Heart right ventricle (tissue), 16 donors: ENCODE measurements at regions not wholly inside any gene's neighbourhood (a gene's known extent, or its start where the extent isn't known, plus 50 kb on each side); places are given as distances from the start of the nearest gene placed in this dataset.

ENCODE experiments used
- ATAC-seq, 8 donors: fragments of 200-7000 bp; cut with Tn5 transposase; one replicate each; pipeline ENCODE4 v1.9.1; 2020; ENCODE audit warnings: mild to moderate bottlenecking in 8 of 8, moderate library complexity in 8 of 8, moderate number of reproducible peaks in 1 of 8
- DNase-seq, 2 donors: peaks; one replicate each; pipeline ENCODE4 v3.0.0-alpha.2; 2020
- H3K27ac ChIP-seq, 10 donors: fragments of 200-600 bp; sonication (generic) in 2 of 10; one replicate each; pipeline versions ENCODE4 v1.5.0 to v1.8.0; 2020 to 2022; ENCODE audit warnings: mild to moderate bottlenecking in 3 of 10
- H3K27me3 ChIP-seq, 7 donors: fragments of 200-600 bp; one replicate each; pipeline ENCODE4 v1.8.0; 2021 to 2022; ENCODE audit warnings: mild to moderate bottlenecking in 2 of 7
- H3K36me3 ChIP-seq, 9 donors: fragments of 200-600 bp; sonication (generic) in 1 of 9; one replicate each; pipeline versions ENCODE4 v1.5.0 to v1.8.0; 2020 to 2022; ENCODE audit warnings: mild to moderate bottlenecking in 2 of 9
- H3K4me1 ChIP-seq, 9 donors: fragments of 200-600 bp; sonication (generic) in 1 of 9; one replicate each; pipeline versions ENCODE4 v1.5.0 to v1.8.0; 2020 to 2022; ENCODE audit warnings: mild to moderate bottlenecking in 4 of 9
- H3K4me3 ChIP-seq, 10 donors: fragments of 200-600 bp; sonication (generic) in 2 of 10; one replicate each; pipeline versions ENCODE4 v1.5.0 to v1.8.0; 2020 to 2022; ENCODE audit warnings: mild to moderate bottlenecking in 7 of 10, moderate library complexity in 2 of 10
- H3K9me3 ChIP-seq, 11 donors: fragments of 200-600 bp in 10 of 11; sonication (generic) in 2 of 11; one replicate each; pipeline versions ENCODE4 v1.5.0 to v1.8.0; 2013 to 2022; ENCODE audit warnings: mild to moderate bottlenecking in 2 of 11, control low read depth in 1 of 11, moderate library complexity in 1 of 11
- WGBS, 2 donors: extraction: QIAGEN DNeasy Blood & Tissue Kit; methylation state at CpG; one replicate each; pipeline ENCODE4 v1.1.7; 2013; ENCODE audit warnings: inconsistent platforms in 1 of 2; 5-methylcytosine and 5-hydroxymethylcytosine counted together
- intact Hi-C, 10 donors: fragments of 100-400 bp; cut with DNase I; formaldehyde crosslinking; loops; one replicate each; pipeline versions ENCODE4 v1.11.1 to v1.14.2; 2022
- TF ChIP-seq, protein P1 (sequence below), 9 donors: fragments of 200-600 bp; sonication (generic) in 2 of 9; IDR thresholded peaks; one replicate each; pipeline versions ENCODE4 v1.5.0 to v1.8.0; 2021 to 2022; ENCODE audit warnings: antibody characterized with exemption in 9 of 9, mild to moderate bottlenecking in 5 of 9, moderate library complexity in 1 of 9
- donor health status: Arrhythmogenic right ventricular cardiomyopathy.
- donor health status: ischemic (EF 13 %, LVEDD 7.1; RV severe dilation, severe dysfunction).
- donor health status: healthy with polysubstance abuse.
- donor health status: DM: no; HTN: yes; CAD: no.
- donor health status: DM: no; HTN: no; CAD: no.
- donor health status: ischemic (EF 25% LVEDD 6.9; RV normal size, moderate dysfunction).
- donor health status: ischemic (EF 25% LVEDD 5.7; RV mildly dilated, moderate dysfunction).
- donor health status: healthy.
- donor health status: DM: yes; HTN: yes; CAD: no.
- donor health status: Ischemic cardiomyopathy.
- donor health status: ischemic (EF 35%, LVEDD 5.7; RV mildly dilated, moderate dysfunction).
- donor health status: nonischemic (EF 11% LVEDD 7.7; RV severe dilation, severe dysfunction).
- donor health status: DM: yes; HTN: yes; CAD: no.
- donor health status: PGD.
- donor health status: ischemic (EF 29% LVEDD 5.4; RV normal size, mild dysfunction).
- donor health status: nonischemic (EF 23%, LVEDD 6.1; RV moderate dilation, normal function).

DNA sequence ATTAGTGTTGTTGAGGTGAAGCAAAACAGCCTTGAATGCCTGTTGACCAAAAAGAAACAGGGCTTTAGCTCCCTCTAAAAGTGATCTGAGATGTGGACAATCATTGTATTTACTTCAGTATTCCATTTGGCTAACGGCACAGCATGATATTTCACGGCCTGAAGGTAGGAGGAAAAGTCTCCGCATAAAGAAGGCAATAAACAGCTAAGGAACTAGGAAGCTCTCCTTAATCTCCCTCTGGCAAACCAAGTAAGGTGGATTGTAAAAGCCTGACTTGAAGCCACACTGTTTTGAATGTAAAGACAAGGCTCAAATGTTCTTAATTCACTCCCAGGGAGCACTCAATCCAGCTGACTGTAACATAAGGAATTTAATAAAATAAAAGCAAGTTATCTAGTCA is 160.0 kb upstream of the ZNF804B start:
- Histone ChIP-seq H3K27me3 (no peaks in the 10 kb centered on the region), H3K27ac (no peak overlapping the region), H3K4me1 (no peaks in the 10 kb centered on the region), H3K9me3 (peaks cover 0 to 17% (median 0%) of the 10 kb centered on the region in 11 donors), H3K36me3 (no peaks in the 10 kb centered on the region), H3K4me3 (no peak overlapping the region)
- 60 to 68% methylated on average over 3 of the region's 3 CpGs for WGBS, 2 donors
- ATAC-seq: no peak
- DNase-seq: no peak
- intact Hi-C loops: no loop called here
- TF ChIP-seq, protein P1, sequence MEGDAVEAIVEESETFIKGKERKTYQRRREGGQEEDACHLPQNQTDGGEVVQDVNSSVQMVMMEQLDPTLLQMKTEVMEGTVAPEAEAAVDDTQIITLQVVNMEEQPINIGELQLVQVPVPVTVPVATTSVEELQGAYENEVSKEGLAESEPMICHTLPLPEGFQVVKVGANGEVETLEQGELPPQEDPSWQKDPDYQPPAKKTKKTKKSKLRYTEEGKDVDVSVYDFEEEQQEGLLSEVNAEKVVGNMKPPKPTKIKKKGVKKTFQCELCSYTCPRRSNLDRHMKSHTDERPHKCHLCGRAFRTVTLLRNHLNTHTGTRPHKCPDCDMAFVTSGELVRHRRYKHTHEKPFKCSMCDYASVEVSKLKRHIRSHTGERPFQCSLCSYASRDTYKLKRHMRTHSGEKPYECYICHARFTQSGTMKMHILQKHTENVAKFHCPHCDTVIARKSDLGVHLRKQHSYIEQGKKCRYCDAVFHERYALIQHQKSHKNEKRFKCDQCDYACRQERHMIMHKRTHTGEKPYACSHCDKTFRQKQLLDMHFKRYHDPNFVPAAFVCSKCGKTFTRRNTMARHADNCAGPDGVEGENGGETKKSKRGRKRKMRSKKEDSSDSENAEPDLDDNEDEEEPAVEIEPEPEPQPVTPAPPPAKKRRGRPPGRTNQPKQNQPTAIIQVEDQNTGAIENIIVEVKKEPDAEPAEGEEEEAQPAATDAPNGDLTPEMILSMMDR (IDR thresholded peaks at IDR 0.05): no peak

DNA sequence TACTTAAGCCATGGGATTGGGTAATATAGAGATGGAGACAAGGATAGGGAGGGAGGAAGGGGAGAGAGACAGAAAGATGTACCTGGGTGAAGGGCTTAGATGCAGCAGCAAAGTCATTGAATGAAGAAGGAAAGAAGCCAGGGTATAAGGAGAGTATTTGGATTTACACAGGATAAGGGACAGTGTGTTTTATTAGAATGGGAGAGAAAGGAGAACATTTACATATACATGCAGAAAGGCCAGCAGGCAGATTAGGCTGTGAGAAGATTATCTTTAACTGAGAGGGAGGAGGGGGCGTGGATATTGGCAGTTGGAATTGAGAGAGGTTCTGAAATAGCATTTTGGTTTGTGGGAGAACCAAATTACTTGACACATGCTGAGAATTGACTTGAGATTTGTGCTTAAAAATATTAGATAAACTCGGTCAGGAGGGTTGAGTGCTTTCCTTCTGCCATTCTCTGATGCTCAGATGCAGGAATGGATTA is 161.5 kb upstream of the ZNF804B start:
- H3K4me3 ChIP-seq: no peak overlapping the region
- no peak for ATAC-seq
- H3K4me1 ChIP-seq: no peaks in the 10 kb centered on the region
- no peaks in the 10 kb centered on the region for H3K36me3 ChIP-seq
- H3K9me3 ChIP-seq: peaks cover 0 to 24% (median 0%) of the 10 kb centered on the region in 11 donors
- TF ChIP-seq, protein P1 (IDR thresholded peaks at IDR 0.05): no peak
- DNase-seq: no peak
- 40 to 46% methylated on average over 2 of the region's 2 CpGs for WGBS, 2 donors
- H3K27ac ChIP-seq: no peak overlapping the region
- intact Hi-C loops: no loop called here
- H3K27me3 ChIP-seq: no peaks in the 10 kb centered on the region

DNA sequence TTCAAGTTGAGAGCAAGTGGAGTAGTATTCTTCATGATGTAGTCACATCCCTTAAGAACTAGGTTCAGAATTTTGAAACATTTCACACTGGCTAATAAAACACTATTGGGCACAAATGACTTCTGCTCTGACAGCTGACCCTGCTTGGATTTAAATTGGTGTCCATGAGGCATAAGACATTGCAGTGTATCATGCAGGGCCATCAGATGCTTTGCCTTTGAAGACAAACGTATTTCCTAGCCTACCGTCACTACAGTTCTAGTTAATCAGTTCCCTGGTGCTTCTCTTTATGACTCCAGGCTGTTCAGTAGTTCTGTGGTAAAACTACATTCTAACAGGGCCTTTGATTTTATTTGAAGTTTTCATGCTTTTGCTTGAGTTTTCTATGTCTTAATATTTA is 168.5 kb upstream of the ZNF804B start:
- no peak overlapping the region for H3K4me3 ChIP-seq
- DNase-seq (no peak), ATAC-seq (no peak)
- no peaks in the 10 kb centered on the region for H3K36me3 ChIP-seq
- intact Hi-C loops: no loop called here
- no peak overlapping the region for H3K27ac ChIP-seq
- no peaks in the 10 kb centered on the region for H3K4me1 ChIP-seq
- 85 to 87% methylated on average over 2 of the region's 2 CpGs for WGBS, 2 donors
- no peaks in the 10 kb centered on the region for H3K27me3 ChIP-seq
- TF ChIP-seq, protein P1 (IDR thresholded peaks at IDR 0.05): no peak
- peaks cover 0 to 25% (median 0%) of the 10 kb centered on the region in 11 donors for H3K9me3 ChIP-seq

DNA sequence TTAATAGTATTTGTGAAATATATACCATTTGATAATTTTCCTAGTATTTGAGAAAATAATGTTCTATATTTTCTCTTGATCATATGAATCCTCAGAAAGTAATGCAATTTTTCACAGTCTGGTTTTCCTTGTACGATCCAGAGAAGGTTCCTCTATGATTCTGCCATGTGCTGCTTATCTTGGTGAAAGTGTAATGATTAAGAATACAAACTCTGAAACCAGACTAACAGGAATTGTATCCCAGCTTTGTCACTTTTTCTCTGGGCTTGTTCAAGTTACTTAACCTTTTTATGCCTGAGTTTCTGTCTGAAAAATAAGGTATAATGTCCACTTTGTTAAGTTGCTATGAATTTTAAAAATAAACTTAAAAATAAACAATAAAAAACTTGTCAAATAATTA is 169.6 kb upstream of the ZNF804B start:
- ATAC-seq: no peak
- intact Hi-C loops: no loop called here

More for the DNA sequence above, 169.6 kb upstream of the ZNF804B start:
- no peak overlapping the region for H3K4me3 ChIP-seq
- H3K9me3 ChIP-seq: peaks cover 0 to 19% (median 0%) of the 10 kb centered on the region in 11 donors
- no peaks in the 10 kb centered on the region for H3K36me3 ChIP-seq
- WGBS, 2 donors: 58 to 63% methylated on average over 1 of the region's 1 CpG
- no peaks in the 10 kb centered on the region for H3K4me1 ChIP-seq
- TF ChIP-seq, protein P1 (IDR thresholded peaks at IDR 0.05): no peak
- no peak overlapping the region for H3K27ac ChIP-seq
- H3K27me3 ChIP-seq: no peaks in the 10 kb centered on the region
- no peak for DNase-seq
